ENCODE measurements at regions not wholly inside any gene's neighbourhood (a gene's known extent, or its start where the extent isn't known, plus 50 kb on each side); places are given as distances from the start of the nearest gene placed in this dataset.

DNA sequence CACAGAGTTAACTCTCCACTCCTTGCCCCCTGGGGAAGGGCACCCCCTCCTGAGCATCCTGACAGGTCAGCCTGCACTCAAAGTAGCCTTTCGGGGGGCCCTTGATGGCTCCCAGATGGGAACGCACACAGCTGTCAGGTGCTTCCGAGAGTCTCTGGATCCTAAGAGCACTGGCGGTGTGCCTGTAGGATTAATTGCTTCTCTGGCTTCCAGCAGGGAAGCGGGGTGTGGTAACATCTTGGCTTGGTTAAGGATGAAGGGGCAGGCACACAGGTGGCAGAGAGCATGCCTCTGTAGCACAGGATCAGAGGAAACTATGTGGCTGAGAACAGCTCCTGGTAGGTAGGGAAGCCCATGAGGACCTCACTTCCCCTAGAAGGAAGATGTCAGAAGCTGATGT lies 199.8 kb downstream of the MIAT start:
- H3K27me3 ChIP-seq, result no peaks in the 10 kb centered on the region
- H3K9me3 ChIP-seq, result no peaks in the 10 kb centered on the region
- TF ChIP-seq, protein P1, sequence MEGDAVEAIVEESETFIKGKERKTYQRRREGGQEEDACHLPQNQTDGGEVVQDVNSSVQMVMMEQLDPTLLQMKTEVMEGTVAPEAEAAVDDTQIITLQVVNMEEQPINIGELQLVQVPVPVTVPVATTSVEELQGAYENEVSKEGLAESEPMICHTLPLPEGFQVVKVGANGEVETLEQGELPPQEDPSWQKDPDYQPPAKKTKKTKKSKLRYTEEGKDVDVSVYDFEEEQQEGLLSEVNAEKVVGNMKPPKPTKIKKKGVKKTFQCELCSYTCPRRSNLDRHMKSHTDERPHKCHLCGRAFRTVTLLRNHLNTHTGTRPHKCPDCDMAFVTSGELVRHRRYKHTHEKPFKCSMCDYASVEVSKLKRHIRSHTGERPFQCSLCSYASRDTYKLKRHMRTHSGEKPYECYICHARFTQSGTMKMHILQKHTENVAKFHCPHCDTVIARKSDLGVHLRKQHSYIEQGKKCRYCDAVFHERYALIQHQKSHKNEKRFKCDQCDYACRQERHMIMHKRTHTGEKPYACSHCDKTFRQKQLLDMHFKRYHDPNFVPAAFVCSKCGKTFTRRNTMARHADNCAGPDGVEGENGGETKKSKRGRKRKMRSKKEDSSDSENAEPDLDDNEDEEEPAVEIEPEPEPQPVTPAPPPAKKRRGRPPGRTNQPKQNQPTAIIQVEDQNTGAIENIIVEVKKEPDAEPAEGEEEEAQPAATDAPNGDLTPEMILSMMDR (IDR thresholded peaks at IDR 0.05), result no peak
- H3K4me3 ChIP-seq, result no peak overlapping the region
- no peaks in the 10 kb centered on the region for H3K4me1 ChIP-seq
- H3K27ac ChIP-seq, result no peak overlapping the region
- ATAC-seq (no peak), DNase-seq (no peak)
- intact Hi-C loops (cut with DNase I), result no loop called here
- no peaks in the 10 kb centered on the region for H3K36me3 ChIP-seq

DNA sequence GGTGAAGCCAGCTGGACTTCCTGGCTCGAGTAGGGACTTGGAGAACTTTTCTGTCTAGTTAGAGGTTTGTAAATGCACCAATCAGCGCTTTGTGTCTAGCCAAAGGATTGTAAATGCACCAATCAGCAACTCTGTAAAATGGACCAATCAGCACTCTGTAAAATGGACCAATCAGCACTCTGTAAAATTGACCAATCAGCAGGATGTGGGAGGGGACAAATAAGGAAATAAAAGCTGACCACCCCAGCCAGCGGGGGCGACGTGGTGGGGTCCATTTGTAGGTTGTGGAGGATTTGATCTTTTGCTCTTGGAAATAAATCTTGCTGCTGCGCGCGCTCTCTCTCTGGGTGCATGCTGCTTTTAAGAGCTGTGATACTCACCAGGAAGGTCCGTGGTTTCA lies 202.9 kb downstream of the MIAT start:
- no peak for DNase-seq
- Histone ChIP-seq H3K4me3 (no peak overlapping the region), H3K4me1 (no peaks in the 10 kb centered on the region), H3K27me3 (no peaks in the 10 kb centered on the region), H3K9me3 (no peaks in the 10 kb centered on the region), H3K36me3 (no peaks in the 10 kb centered on the region), H3K27ac (no peak overlapping the region)
- intact Hi-C loops (cut with DNase I), result no loop called here
- TF ChIP-seq, protein P1 (IDR thresholded peaks at IDR 0.05), result no peak
- ATAC-seq, result no peak

DNA sequence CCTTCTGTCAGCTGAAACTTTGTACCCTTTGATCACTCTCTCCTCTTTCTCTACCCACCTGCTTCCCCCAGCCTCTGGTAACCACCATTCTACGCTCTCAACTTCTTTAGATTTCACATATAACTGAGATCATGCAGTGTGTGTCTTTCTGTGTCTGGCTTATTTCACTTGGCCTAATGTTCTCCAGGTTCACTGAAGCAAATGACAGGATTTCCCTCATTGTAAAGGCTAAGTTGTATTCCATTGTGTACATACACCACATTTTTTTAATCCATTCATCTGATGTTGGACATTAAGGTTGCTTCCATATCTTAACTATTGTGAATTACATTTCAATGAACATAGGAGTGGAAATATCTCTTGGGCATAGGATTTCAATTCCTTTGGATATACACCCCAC lies 207.6 kb downstream of the MIAT start:
- Histone ChIP-seq H3K27me3 (no peaks in the 10 kb centered on the region), H3K27ac (no peak overlapping the region), H3K4me3 (no peak overlapping the region), H3K9me3 (no peaks in the 10 kb centered on the region), H3K36me3 (no peaks in the 10 kb centered on the region), H3K4me1 (no peaks in the 10 kb centered on the region)
- TF ChIP-seq, protein P1 (IDR thresholded peaks at IDR 0.05), result no peak
- ATAC-seq (no peak), DNase-seq (no peak)
- intact Hi-C loops (cut with DNase I), result no loop called here

DNA sequence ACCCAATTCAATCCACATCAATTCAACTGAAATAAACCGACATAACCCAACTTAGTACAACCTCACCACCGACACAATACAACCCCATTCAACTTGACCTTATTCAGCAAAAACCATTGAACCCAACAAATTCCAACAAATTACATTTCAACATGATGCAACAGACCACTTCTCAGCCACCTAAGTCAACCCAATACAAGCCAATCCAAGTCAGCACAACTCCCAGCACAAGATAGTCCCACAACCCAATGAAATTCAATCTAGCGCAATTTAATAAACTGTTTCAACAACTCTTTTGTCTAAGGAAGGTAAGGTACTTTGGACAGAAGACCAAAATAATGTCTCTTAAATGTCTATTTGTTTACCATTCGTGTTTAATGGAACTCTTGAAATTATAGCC lies 226.0 kb downstream of the MIAT start:
- no peak for DNase-seq
- no peak overlapping the region for H3K4me3 ChIP-seq
- no peaks in the 10 kb centered on the region for H3K27me3 ChIP-seq
- TF ChIP-seq, protein P1 (IDR thresholded peaks at IDR 0.05), result no peak
- no peaks in the 10 kb centered on the region for H3K36me3 ChIP-seq
- no peak for ATAC-seq
- intact Hi-C loops (cut with DNase I), result no loop called here
- H3K27ac ChIP-seq, result no peak overlapping the region
- H3K9me3 ChIP-seq, result no peaks in the 10 kb centered on the region
- no peaks in the 10 kb centered on the region for H3K4me1 ChIP-seq

DNA sequence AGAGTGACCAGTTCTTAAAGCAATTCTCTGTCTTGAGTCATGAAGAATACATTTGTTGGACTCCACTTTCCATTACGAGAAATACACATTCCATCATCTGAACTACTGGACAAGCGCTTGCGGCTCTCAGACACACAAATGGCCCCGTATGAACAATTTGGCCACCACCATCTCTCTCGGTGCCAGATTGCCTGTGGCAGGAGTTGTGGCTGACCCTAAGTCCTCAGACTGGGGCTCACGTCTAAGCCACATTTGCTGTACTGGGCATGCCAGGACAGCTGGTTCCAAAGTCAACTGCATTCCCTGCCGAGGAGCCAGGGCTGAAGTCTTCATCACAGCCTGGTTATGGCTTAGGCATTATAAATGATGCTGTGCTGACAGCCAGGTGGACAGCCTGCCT lies 227.5 kb downstream of the MIAT start:
- intact Hi-C loops (cut with DNase I), result no loop called here
- no peak overlapping the region for H3K27ac ChIP-seq

More for the DNA sequence above, 227.5 kb downstream of the MIAT start:
- H3K4me1 ChIP-seq, result no peaks in the 10 kb centered on the region
- no peak overlapping the region for H3K4me3 ChIP-seq
- H3K36me3 ChIP-seq, result no peaks in the 10 kb centered on the region
- TF ChIP-seq, protein P1 (IDR thresholded peaks at IDR 0.05), result no peak
- no peaks in the 10 kb centered on the region for H3K27me3 ChIP-seq
- no peak for ATAC-seq
- no peaks in the 10 kb centered on the region for H3K9me3 ChIP-seq
- no peak for DNase-seq
